Ectodermal cell (in vitro differentiated cells): ENCODE measurements at regions not wholly inside any gene's neighbourhood (a gene's known extent, or its start where the extent isn't known, plus 50 kb on each side); places are given as distances from the start of the nearest gene placed in this dataset.

Experiments used
- H3K27ac ChIP-seq: 2 replicates; pipeline ENCODE4 v1.7.0; 2013; ENCODE audit warnings: mild to moderate bottlenecking, low read depth, low read length; ENCODE audit not compliant: insufficient read depth, poor library complexity, severe bottlenecking
- H3K27me3 ChIP-seq: 2 replicates; pipeline ENCODE4 v1.7.0; 2013; ENCODE audit warnings: mild to moderate bottlenecking, low read length; ENCODE audit not compliant: insufficient read depth, control insufficient read depth, poor library complexity, severe bottlenecking
- H3K36me3 ChIP-seq: one replicate; pipeline ENCODE4 v1.7.0; 2013; ENCODE audit warnings: low read length; ENCODE audit not compliant: control insufficient read depth, insufficient read depth
- H3K4me1 ChIP-seq: one replicate; pipeline ENCODE4 v1.7.0; 2013; ENCODE audit warnings: low read length; ENCODE audit not compliant: control insufficient read depth, insufficient read depth
- H3K4me3 ChIP-seq: 2 replicates; pipeline ENCODE4 v1.7.0; 2013; ENCODE audit warnings: low read depth, low read length, control low read depth; ENCODE audit not compliant: insufficient read depth
- H3K9me3 ChIP-seq: 2 replicates; pipeline ENCODE4 v1.7.0; 2013; ENCODE audit warnings: mild to moderate bottlenecking, low read length, moderate library complexity; ENCODE audit not compliant: control insufficient read depth
- WGBS, 2 experiments: methylation state at CpG; one replicate each; pipeline ENCODE4 v1.1.7; 2013; ENCODE audit warnings: missing lambda C conversion rate in 2 of 2; 5-methylcytosine and 5-hydroxymethylcytosine counted together

DNA sequence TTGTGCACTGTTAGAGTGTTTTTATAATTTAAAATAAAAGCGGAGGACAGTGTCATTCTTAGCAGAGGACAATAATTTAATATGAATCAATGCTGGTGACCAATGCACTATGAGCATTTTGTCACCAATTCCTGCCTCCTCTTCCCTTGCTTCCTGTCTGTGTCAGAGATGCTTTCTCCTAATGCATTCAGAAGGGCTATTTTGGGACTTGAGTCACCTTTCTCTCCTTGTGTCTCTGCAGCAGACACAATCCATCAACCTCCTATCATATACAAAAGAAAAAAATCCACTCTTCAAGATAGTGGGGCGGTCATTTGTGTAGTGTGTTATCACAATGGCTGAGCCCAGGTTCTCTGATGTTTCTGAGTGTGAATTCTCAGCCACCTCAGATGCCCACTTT, 191.9 kb upstream of the VEPH1 start:
- Histone ChIP-seq H3K27ac (no peak overlapping the region), H3K9me3 (no peaks in the 10 kb centered on the region), H3K4me3 (no peak overlapping the region), H3K27me3 (no peaks in the 10 kb centered on the region), H3K4me1 (no peaks in the 10 kb centered on the region), H3K36me3 (no peaks in the 10 kb centered on the region)
- WGBS, 2 experiments = 93% methylated on average over 2 of the region's 2 CpGs

- Histone ChIP-seq H3K27ac (no peak overlapping the region), H3K9me3 (no peaks in the 10 kb centered on the region), H3K36me3 (no peaks in the 10 kb centered on the region), H3K4me1 (no peaks in the 10 kb centered on the region), H3K27me3 (no peaks in the 10 kb centered on the region), H3K4me3 (no peak overlapping the region)
- WGBS, 2 experiments = 83% methylated on average over 1 of the region's 1 CpG; no CpG with 5 or more reads in 1 of the 2 experiments
Measured at GRCh38 chr3:157693762-157694161, 190.5 kb upstream of the VEPH1 start.

DNA sequence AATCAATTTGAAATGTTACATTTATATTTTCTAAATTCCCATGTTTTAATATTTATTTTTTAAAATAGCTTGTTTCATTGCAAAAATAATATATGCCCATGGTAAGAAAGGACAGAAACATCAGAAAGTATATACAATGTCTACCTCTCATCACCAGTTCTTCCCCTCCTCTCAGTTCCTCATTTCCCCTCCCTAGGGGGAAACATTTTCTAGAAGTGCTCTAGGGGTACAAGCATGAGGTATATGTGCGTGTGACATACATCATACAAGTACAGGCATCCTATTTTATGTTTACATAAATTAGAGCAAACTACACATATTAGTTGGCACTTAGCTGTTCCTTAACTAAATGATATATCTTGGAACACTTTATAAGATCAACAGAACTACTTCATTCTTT, 189.3 kb upstream of the VEPH1 start:
- no peaks in the 10 kb centered on the region for H3K36me3 ChIP-seq
- no peaks in the 10 kb centered on the region for H3K9me3 ChIP-seq
- H3K27ac ChIP-seq = no peak overlapping the region
- WGBS, 2 experiments = 100% methylated on average over 1 of the region's 1 CpG; no CpG with 5 or more reads in 1 of the 2 experiments
- H3K4me3 ChIP-seq = no peak overlapping the region
- H3K4me1 ChIP-seq = no peaks in the 10 kb centered on the region
- no peaks in the 10 kb centered on the region for H3K27me3 ChIP-seq

- no peaks in the 10 kb centered on the region for H3K9me3 ChIP-seq
- WGBS, 2 experiments = 71 to 78% methylated on average over 3 of the region's 3 CpGs
- H3K4me3 ChIP-seq = no peak overlapping the region
- H3K4me1 ChIP-seq = no peaks in the 10 kb centered on the region
- no peaks in the 10 kb centered on the region for H3K36me3 ChIP-seq
- no peaks in the 10 kb centered on the region for H3K27me3 ChIP-seq
- H3K27ac ChIP-seq = no peak overlapping the region
Measured at GRCh38 chr3:157683668-157684067, 180.5 kb upstream of the VEPH1 start.

DNA sequence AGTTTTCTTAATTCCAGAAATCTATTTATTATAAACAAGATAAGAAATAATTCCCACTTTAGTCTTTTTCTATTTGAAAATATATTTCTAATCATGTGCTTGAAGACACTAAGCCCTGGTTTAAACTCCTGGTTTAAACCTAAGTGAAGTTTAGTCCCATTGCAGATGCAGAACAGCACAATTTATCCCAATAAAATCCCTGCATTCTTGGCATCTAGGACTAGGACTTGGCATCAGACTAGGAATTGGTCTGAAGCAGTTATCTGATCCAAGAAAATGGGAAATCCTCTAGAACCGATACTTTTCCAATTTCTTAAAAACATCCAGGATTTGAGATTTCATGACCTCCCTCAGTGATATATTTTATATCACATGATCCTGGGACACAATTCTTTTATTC, 168.8 kb upstream of the VEPH1 start:
- 29 to 40% methylated on average over 1 of the region's 1 CpG for WGBS, 2 experiments
- H3K36me3 ChIP-seq = no peaks in the 10 kb centered on the region
- no peak overlapping the region for H3K27ac ChIP-seq
- no peaks in the 10 kb centered on the region for H3K9me3 ChIP-seq
- H3K4me1 ChIP-seq = no peaks in the 10 kb centered on the region
- H3K4me3 ChIP-seq = no peak overlapping the region
- H3K27me3 ChIP-seq = no peaks in the 10 kb centered on the region

DNA sequence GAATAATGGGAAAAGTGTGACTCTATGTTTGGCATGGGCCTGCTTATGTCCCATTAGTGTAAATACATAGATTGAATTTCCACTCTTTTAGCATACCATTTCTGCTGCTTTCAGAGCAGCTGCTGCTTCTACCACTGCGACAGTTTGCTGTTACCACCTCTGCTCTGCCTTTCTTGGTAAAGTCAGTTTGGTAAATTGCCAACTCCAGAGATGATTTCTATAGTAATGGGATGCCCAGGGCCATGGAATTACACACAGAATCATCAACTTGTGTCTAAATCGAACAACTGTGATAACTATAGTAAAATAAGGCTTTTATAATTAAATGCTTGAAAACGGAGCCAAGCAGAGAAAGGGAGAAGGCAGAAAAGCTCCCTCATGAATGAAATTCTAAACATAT, 168.4 kb upstream of the VEPH1 start:
- Histone ChIP-seq H3K27me3 (no peaks in the 10 kb centered on the region), H3K9me3 (no peaks in the 10 kb centered on the region), H3K4me1 (no peaks in the 10 kb centered on the region), H3K36me3 (no peaks in the 10 kb centered on the region), H3K27ac (no peak overlapping the region), H3K4me3 (no peak overlapping the region)
- 91 to 100% methylated on average over 1 to 2 of the region's 3 CpGs for whole genome bisulfite sequencing, 2 experiments

DNA sequence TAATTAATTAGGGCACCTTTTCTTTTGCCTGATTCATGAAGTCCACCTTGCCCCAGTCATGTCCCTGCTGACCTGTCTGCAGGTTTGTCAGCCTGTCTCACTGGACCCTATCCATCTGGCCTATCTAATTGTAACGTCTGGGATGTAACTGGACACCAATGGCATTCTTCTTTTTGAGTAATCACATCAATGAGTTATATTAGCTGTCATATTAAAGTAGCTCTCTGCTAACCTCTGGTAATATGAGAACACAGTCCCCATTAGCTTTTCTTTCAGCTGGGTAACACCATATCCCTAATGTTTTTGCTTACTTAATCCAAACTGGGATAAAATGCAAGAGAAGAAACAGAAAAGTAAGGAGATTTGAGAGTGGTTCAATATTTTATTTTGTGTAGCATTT, 166.2 kb upstream of the VEPH1 start:
- H3K36me3 ChIP-seq = no peaks in the 10 kb centered on the region
- H3K4me3 ChIP-seq = no peak overlapping the region
- H3K27me3 ChIP-seq = no peaks in the 10 kb centered on the region
- 75 to 81% methylated on average over 1 of the region's 1 CpG for WGBS, 2 experiments
- H3K27ac ChIP-seq = no peak overlapping the region
- H3K9me3 ChIP-seq = no peaks in the 10 kb centered on the region
- no peaks in the 10 kb centered on the region for H3K4me1 ChIP-seq

DNA sequence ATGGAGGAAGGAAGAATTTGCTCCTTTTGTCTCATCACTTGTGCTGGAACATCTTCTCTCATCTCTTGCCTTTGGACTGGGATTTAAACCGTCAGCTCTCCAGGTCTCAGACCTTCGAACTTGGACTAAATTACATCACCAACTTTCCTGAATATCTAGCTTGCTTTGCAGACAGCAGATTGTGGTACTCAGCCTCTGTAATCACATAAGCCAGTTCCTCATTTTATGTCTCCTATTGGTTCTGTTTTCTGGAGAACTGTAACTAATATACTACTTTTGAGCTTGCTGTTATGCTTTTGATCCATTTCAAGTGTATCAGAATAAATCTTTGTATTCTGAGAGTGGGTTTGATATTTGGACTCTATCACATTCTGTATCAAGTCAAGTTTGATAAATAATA, 164.3 kb upstream of the VEPH1 start:
- H3K4me3 ChIP-seq = no peak overlapping the region
- H3K27me3 ChIP-seq = no peaks in the 10 kb centered on the region
- no peak overlapping the region for H3K27ac ChIP-seq
- WGBS, 2 experiments = 90 to 95% methylated on average over 2 of the region's 2 CpGs
- H3K4me1 ChIP-seq = no peaks in the 10 kb centered on the region
- no peaks in the 10 kb centered on the region for H3K9me3 ChIP-seq
- no peaks in the 10 kb centered on the region for H3K36me3 ChIP-seq

DNA sequence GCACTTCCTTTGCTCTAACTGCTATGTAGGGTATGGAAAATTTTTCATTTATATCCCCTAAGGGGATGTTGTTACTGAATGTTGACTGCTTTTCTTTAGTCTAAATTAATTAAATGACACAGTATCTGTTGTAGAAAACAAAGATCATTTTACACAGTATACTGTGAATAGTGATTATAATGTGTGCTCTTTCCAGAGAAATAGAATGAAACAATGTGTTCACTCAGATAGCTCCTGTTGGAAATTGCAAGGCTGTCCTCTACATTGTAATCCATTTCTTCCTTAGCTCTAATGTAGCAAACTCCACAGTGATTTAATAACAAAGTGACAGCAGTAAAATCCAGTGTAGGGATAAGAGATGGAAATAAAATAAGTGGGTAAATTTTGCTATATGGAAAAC, 159.0 kb upstream of the VEPH1 start:
- no peaks in the 10 kb centered on the region for H3K9me3 ChIP-seq
- H3K27ac ChIP-seq = no peak overlapping the region
- no peaks in the 10 kb centered on the region for H3K27me3 ChIP-seq
- no peaks in the 10 kb centered on the region for H3K4me1 ChIP-seq
- no peak overlapping the region for H3K4me3 ChIP-seq
- no peaks in the 10 kb centered on the region for H3K36me3 ChIP-seq

DNA sequence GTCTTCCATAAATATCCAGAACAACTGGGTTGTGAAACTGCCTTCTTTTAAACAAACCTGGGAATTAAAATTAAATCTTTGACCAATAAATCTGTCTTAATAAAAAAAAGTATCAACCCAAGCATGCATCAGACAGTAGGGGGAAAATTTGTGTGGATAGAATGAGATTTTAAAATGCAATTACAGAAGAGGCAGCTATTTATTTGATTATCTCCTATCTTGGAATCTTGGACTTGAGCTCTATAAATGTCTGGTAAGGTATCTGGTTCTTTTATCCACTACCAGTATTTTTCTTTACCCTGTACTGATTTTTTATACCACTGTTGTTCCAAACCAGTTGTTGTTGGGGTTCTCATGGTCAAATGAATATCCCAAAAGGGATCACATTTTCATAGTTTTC, 157.6 kb upstream of the VEPH1 start:
- Histone ChIP-seq H3K9me3 (no peaks in the 10 kb centered on the region), H3K4me1 (no peaks in the 10 kb centered on the region), H3K27ac (no peak overlapping the region), H3K27me3 (no peaks in the 10 kb centered on the region), H3K4me3 (no peak overlapping the region), H3K36me3 (no peaks in the 10 kb centered on the region)

- 90 to 94% methylated on average over 2 of the region's 2 CpGs for WGBS, 2 experiments
- Histone ChIP-seq H3K27ac (no peak overlapping the region), H3K4me1 (no peaks in the 10 kb centered on the region), H3K4me3 (no peak overlapping the region), H3K27me3 (no peaks in the 10 kb centered on the region), H3K36me3 (no peaks in the 10 kb centered on the region), H3K9me3 (no peaks in the 10 kb centered on the region)
Measured at GRCh38 chr3:157652366-157652765, 149.2 kb upstream of the VEPH1 start.
